HG03039 (cell line): ENCODE measurements at regions not wholly inside any gene's neighbourhood (a gene's known extent, or its start where the extent isn't known, plus 50 kb on each side); places are given as distances from the start of the nearest gene placed in this dataset.

Experiments used
- ATAC-seq: cut with Tn5 transposase; IDR thresholded peaks from one replicate; pipeline ENCODE4 v1.9.1; 2021; ENCODE audit warnings: mild to moderate bottlenecking, moderate library complexity; ENCODE audit not compliant: unreplicated experiment

DNA sequence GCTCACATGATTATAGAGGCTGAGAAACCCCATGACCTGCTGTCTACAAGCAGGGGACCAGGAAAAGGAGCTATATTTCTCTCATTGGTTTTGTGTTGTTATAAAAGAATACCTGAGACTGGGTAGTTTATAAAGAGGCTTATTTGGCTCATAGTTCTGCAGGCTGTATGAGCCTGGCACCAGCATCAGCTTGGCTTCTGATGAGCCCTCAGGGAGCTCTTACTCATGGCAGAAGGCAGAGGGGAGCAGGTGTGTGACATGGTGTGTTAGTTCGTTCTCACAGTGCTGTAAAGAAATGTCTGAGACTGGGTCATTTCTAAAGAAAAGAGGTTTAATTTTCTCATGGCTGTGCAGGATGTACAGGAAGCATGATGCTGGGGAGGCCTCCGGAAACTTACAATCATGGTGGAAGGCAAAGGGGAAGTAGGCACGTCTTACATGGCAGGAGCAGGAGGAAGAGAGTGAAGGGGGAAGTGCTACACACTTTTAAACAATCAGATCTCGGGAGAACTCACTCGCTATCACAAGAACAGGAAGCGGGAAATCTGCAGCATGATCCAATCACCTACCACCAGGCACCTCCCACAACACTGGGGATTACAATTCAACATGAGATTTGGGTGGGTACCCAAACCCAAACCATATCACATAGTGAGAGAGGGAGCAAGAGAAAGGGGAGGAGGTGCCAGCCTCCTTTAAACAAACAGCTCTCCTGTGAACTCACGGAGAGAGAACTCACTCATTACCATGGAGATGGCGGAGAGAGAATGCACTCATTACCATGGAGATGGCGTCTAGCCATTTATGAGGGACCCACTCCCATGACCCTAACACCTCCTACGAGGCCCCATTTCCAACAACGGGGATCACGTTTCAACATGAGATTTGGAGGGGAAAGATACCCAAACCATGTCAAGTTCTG lies 133.4 kb downstream of the JCAD start:
- no peak for ATAC-seq

GRCh38 chr10:29924436-29924835 lies 134.9 kb downstream of the JCAD start:
- no peak for ATAC-seq

GRCh38 chr10:29923416-29923965 lies 135.9 kb downstream of the JCAD start:
- ATAC-seq: no peak

DNA sequence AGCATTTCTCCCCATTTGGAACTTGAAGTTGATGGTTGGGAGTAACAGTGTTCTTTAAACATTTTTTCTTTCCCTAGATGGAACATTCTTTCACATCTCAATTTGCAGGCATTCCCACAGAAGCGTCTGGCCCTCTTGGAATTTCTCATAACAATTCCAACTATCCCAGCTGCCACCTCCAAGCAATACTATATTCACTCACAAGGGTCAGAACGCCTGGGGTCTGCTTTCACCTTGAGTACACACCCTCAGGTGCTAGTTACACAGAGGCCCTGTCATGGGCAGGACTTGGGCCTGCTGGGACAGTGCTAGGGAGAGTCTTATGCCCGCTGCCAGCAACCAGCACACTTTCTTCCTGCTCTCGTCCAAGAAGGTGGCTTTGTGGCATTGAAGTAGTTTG lies 136.5 kb downstream of the JCAD start:
- ATAC-seq: no peak

GRCh38 chr10:29922226-29922625 lies 137.2 kb downstream of the JCAD start:
- ATAC-seq: no peak

DNA sequence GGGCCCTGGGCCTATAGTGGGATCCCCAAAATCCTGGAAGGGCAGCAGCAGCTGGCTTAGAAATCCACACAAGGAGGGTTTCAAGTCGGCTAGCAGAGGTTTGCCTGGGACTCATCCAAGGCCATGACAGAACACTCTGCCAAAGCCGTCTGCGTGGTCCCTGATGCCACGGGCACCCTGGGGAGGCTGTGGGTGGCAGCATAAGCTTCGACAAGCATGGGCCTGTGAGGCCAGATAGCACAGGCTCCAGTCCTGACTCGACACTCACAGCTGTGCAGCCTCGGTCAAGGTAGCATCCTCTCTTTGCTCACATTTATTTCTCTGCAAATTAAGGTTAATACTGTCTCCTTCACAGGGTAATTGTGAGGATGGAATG lies 138.3 kb downstream of the JCAD start:
- ATAC-seq: no peak

GRCh38 chr10:29920408-29921070 lies 138.8 kb downstream of the JCAD start:
- ATAC-seq: no peak

GRCh38 chr10:29918623-29919400 lies 140.6 kb downstream of the JCAD start:
- ATAC-seq: no peak

DNA sequence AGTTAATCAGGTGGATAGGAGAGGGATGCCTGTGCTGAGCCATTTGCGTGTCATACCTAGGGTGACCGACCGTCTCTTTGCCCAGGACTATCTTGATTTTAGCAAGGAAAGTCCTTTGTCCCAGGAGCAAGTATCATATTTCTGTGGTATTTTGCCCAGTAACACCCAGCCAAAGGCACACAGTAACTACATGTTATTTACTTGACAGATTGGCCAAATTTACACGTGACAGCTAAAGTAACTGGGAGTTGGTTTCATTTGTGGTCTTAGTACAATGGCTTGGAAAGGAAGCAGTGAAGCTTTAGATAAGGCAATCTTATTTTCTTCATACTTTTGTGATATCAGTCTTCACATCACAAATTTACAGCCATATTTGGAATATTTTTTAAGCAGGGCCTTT lies 142.1 kb downstream of the JCAD start:
- ATAC-seq: no peak

DNA sequence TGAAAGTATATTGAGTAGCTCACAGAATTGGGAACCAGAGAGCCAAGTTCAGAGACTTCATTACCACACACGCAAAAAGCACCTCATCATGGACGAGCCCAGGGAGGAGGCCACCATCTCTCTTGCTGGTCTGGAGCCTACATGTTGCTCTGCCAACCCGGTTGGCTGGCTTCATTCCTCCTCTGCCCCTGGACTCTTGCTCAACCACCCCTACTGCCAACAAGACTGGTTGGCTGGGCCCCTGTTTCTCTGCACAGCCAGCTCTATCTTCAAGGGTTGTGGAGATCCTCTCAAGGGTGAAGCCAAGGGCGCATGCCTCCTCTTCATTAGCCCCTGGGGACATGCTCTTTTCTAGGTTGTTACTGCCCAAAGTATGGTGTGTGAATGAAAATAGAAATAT lies 142.7 kb downstream of the JCAD start:
- no peak for ATAC-seq

GRCh38 chr10:29914986-29915785 lies 144.2 kb downstream of the JCAD start:
- ATAC-seq: no peak

DNA sequence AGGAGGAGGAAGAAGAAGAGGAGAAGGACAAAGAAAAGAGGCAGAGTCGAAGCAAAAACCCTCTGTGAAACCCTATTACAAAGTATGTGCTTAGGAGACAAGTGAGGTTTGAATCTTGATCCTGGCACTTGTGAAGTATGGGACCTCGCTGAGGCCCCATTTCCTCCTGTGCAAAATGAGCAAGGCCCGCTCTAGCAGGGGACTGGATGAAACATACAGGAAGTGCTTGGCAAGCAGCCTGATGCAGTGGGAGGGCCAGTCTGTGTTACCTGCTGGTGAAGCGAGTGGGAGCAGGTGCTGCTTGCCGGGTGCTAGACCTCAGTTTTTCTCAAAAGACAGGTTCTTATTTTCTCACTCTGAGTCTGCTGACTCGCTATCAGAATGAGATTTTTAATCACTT lies 150.4 kb downstream of the JCAD start:
- ATAC-seq: no peak

- no peak for ATAC-seq
Measured at GRCh38 chr10:29900865-29901264, 158.5 kb downstream of the JCAD start.

DNA sequence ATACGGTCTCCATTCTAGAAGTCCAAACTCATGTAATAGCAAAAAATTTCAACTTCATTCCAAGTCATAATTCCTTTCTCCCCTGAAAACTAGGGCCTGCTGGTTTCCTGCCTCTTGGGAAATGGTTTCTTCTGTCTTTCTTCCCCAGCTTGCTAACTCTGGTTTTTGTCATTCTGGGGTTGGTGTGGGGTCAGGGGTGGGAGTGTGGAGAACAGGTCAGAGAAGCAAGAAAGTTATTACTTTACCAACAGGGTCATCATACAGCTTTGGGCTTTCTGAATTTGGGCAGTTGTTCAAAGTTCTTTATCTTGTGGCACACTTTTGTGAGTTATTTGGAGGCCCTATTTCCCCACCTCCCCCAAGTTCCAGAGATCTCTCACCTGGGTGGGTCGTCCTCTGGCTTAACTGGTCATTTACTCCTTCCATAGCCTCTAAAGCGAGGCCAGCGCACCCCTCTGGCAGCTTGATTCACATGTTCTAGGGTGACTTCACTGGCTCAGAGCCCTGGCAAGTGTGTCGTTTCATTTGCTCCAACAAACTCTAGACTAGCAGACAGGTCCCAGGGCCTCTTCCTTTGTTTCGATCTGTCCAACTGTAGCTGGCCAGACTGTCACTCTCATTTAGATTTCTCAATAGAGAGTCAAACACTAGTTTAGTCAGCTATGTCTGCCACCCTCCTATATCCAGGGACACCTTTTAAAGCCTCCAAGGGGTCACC lies 161.2 kb downstream of the JCAD start:
- no peak for ATAC-seq

DNA sequence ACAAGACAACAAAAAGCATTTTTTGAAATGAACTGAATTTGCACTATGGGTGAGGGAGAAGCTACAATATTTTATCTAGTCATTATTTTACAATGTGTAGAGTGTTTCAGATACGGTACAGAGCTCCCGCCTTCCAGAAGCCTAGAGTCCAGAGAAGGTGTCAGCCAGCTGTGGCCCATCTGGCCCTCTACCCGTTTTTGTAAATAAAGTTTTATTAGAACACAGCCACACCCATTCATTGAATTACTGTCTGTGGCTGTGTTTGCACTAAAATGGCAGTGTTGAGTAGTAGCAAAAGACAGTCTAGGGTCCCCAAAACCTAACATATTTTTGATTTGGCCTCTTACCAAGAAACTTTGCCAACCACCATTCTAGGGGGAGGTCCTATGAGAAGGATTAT lies 162.0 kb downstream of the JCAD start:
- ATAC-seq: no peak

- ATAC-seq: no peak
Measured at GRCh38 chr10:29896053-29896452, 163.3 kb downstream of the JCAD start.

DNA sequence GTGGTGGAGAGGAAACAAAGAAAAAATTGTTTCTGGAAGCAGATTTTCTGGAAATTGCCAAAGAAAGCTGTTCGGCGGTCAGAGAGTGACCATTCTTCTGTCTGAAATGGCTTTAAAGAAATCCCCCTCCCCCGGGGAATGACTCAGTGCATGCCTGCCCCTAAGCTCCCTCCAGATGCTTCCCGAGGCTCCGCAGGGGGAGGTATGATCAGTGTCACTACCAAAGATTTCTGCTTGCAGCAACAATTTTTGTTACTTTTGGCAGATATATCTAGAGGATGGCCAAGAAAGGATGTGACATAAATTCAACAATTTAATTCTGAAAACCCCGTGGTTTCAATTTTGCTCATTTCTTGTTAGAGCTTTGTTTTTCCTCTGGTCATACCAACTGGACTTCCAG lies 163.9 kb downstream of the JCAD start:
- ATAC-seq: no peak

GRCh38 chr10:29888321-29888720 lies 171.1 kb downstream of the JCAD start:
- no peak for ATAC-seq

DNA sequence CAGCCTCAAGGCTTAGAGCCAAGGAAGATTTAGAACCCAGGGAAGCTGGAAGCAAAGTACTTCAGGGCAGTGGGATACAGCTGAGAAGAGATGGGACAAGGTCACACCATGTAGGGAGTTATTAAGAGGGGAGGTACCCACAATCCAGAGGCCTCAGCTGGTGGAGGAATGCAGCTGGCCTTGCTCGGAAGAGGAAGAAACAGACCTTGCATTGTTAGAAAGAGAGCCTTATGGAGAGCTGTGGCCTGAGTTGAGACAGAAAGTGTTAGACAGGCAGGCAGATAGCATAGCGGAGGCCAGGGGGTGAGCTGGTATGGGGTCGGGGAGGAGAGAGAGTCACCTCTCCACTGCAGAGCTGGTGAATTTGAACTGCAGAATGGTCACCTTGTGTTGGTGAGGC lies 173.1 kb downstream of the JCAD start:
- ATAC-seq: no peak

DNA sequence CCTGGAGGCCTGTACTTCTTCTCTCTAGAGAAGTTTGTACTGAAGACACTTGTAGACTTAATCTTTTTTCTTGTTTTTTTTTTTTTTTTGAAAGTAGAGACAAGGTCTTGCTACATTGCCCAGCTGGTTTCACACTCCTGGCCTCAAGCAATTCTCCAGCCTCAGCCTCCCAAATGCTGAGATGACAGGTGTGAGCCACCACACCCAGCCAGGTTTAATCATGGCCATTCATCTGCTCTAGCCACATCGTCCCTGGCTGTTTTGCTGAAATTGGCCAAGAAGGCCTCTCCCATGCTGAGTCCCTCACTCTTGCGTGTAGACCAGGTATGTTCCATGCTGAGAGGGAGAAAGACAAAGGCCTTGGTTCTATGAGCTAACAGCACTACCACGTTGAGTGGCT lies 176.2 kb downstream of the JCAD start:
- ATAC-seq: no peak
